BJ (cell line): ENCODE measurements at regions not wholly inside any gene's neighbourhood (a gene's known extent, or its start where the extent isn't known, plus 50 kb on each side); places are given as distances from the start of the nearest gene placed in this dataset.

Experiments
- CTCF ChIA-PET: fragments of 350-600 bp; formaldehyde crosslinking; extraction: SDS; loops from one replicate; lab custom pipeline; 2021; ENCODE audit warnings: antibody characterized with exemption, inconsistent platforms; lab: Yijun Ruan, JAX
- POLR2A ChIA-PET: fragments of 300-600 bp; sonication (Branson Sonifier 250); formaldehyde crosslinking; extraction: SDS; loops from one replicate; lab custom pipeline; 2021; ENCODE audit warnings: antibody characterized with exemption; lab: Charles Lee
- DNase-seq: peaks from one replicate; pipeline ENCODE4 v3.0.0-alpha.2; 2011; ENCODE audit warnings: low read depth
- H3K27me3 ChIP-seq: 2 replicates; pipeline ENCODE4 v1.6.0; 2011; ENCODE audit warnings: low read length; ENCODE audit not compliant: control insufficient read depth, insufficient read depth
- H3K36me3 ChIP-seq: 2 replicates; pipeline ENCODE4 v1.5.1; 2011; ENCODE audit warnings: low read length; ENCODE audit not compliant: control insufficient read depth, insufficient read depth
- H3K4me3 ChIP-seq: 2 replicates; pipeline ENCODE4 v1.5.1; 2011; ENCODE audit warnings: low read depth, mild to moderate bottlenecking, control low read depth, low read length
- TF ChIP-seq, protein P1 (sequence below): IDR thresholded peaks from 2 replicates; pipeline ENCODE4 v1.5.1; 2011; ENCODE audit warnings: low read depth, mild to moderate bottlenecking, control low read depth, inconsistent platforms, low read length, moderate library complexity; ENCODE audit not compliant: insufficient read depth

DNA sequence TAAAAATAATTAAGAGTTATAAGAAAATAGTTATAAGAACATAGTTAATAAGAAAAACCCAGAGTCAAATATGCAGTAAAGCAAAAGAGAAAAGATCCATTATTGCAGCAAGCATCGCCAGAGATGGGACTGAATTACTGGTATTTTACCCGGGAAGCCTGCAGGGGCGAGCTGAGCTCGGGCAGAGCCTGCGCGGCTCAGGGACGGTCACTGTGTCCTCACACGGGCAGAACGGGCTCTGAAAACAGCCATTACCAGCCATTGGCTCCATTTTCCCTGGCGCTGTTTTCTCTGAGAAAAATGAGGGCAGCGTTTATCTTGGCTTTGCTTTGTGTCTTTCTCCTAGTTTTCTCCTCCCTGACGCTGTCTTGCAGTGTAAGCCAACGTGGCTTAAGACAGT, 95.3 kb upstream of the ALKAL2 start:
- ChIA-PET CTCF (no interaction called here), POLR2A (interaction anchor here (0.8 kb wide), 1 partner anchor 124 kb away, joined by 3 read pairs; no protein-coding TSS in a partner anchor)

DNA sequence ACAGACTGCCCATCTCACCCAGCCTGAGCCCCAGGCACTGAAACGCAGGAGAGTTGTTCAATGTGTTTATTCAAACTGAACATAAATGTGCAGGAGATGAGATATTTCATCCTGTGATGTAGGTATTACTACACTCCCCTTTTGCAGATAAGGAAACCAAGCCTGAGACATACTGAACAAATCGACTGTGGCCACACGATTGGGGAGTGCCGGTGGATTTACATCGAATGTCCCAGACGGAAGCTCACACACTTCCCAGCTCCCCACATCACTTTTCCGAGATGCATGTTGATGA, 94.8 kb upstream of the ALKAL2 start:
- no peak for DNase-seq
- no peaks in the 10 kb centered on the region for H3K36me3 ChIP-seq
- no peaks in the 10 kb centered on the region for H3K27me3 ChIP-seq
- TF ChIP-seq, protein P1, sequence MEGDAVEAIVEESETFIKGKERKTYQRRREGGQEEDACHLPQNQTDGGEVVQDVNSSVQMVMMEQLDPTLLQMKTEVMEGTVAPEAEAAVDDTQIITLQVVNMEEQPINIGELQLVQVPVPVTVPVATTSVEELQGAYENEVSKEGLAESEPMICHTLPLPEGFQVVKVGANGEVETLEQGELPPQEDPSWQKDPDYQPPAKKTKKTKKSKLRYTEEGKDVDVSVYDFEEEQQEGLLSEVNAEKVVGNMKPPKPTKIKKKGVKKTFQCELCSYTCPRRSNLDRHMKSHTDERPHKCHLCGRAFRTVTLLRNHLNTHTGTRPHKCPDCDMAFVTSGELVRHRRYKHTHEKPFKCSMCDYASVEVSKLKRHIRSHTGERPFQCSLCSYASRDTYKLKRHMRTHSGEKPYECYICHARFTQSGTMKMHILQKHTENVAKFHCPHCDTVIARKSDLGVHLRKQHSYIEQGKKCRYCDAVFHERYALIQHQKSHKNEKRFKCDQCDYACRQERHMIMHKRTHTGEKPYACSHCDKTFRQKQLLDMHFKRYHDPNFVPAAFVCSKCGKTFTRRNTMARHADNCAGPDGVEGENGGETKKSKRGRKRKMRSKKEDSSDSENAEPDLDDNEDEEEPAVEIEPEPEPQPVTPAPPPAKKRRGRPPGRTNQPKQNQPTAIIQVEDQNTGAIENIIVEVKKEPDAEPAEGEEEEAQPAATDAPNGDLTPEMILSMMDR, result no peak
- H3K4me3 ChIP-seq, result no peak overlapping the region
- ChIA-PET CTCF (no interaction called here), POLR2A (interaction anchor here (0.8 kb wide), 1 partner anchor 124 kb away, joined by 3 read pairs; no protein-coding TSS in a partner anchor)

More for the DNA sequence above, 95.3 kb upstream of the ALKAL2 start:
- no peaks in the 10 kb centered on the region for H3K36me3 ChIP-seq
- H3K4me3 ChIP-seq, result no peak overlapping the region
- TF ChIP-seq, protein P1, result no peak
- DNase-seq, result no peak
- no peaks in the 10 kb centered on the region for H3K27me3 ChIP-seq

DNA sequence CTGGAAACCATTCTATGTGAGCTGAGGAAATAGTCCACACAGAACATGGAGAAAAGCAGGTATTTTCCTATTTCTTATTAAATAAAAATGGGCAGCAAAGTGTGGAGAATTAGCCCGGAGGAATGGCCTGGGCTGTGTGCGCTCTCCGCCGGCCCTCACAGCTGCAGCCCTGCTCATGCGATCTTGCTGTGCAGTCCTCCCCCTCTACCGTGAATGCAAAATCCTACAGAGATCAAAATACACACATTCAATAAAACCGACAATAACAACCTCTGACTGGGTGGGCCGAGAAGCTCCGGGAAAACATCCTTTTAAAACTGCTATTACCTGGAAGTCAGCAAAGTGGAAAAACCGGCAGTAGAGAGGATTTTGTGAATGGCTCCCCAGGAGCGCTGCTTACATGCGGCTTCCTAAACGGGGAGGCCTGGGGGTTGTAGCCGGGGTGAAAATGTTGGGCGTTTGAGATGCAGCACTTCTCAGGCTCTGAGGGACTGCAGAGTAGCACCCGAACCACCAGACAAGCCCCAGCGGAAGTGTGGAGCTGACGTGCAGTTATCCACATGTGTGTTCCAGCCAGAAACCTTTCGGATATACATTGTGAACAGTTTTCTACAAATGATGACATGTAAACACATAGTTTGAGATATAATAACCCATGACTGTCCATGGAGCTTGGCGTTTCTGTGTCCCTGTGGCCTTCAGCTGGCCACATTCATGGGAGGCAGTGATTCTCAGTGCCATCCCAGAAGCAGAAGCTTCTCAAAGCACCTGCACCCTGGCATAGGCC, 94.2 kb upstream of the ALKAL2 start:
- no peaks in the 10 kb centered on the region for H3K27me3 ChIP-seq
- no peak overlapping the region for H3K4me3 ChIP-seq
- POLR2A ChIA-PET, result no interaction called here
- CTCF ChIA-PET, result no interaction called here
- H3K36me3 ChIP-seq, result no peaks in the 10 kb centered on the region
- no peak for DNase-seq
- TF ChIP-seq, protein P1, result no peak

DNA sequence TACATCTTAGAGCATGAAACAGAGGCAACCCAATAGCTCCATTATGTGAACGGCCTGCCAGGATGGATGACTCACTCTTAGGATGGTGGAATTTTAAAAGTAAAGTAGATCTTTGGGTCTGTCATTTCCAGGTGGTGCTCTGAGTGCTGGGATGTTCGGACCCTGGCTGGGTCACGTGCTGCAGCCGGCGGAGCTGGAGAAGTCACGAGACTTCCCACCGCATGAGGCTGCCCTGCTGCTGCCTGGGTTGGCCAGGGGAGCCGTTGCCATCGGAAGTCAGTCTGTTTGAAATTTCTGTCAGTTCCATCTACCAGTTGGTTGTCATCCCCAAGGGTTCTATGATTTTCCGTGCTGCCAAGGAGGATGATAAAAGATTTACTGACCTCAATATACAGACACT, 93.3 kb upstream of the ALKAL2 start:
- ChIA-PET CTCF (no interaction called here), POLR2A (no interaction called here)
- Histone ChIP-seq H3K36me3 (no peaks in the 10 kb centered on the region), H3K4me3 (no peak overlapping the region), H3K27me3 (no peaks in the 10 kb centered on the region)
- no peak for DNase-seq
- TF ChIP-seq, protein P1, result no peak

DNA sequence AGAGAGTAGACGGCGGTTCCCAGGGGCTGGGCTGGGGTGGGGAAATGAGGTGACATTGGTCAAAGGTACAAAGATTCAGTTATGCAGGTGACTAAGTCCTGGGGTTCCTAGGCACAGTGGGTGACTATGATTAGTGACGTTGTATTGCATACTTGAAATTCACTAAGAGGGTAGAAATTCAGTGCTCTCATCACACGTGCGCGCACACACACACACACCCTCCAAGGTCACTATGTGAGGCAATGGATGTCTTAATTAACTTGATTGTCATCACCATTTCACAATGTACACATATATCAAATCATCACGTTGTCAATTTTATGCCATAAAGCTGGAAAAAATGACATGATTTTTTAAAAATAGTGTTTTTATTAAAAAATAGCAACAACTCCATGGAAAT, 92.9 kb upstream of the ALKAL2 start:
- TF ChIP-seq, protein P1, result no peak
- POLR2A ChIA-PET, result no interaction called here
- Histone ChIP-seq H3K4me3 (no peak overlapping the region), H3K27me3 (no peaks in the 10 kb centered on the region), H3K36me3 (no peaks in the 10 kb centered on the region)
- DNase-seq, result no peak
- CTCF ChIA-PET, result no interaction called here
